ENCODE measurements at regions not wholly inside any gene's neighbourhood (a gene's known extent, or its start where the extent isn't known, plus 50 kb on each side); places are given as distances from the start of the nearest gene placed in this dataset.

DNA sequence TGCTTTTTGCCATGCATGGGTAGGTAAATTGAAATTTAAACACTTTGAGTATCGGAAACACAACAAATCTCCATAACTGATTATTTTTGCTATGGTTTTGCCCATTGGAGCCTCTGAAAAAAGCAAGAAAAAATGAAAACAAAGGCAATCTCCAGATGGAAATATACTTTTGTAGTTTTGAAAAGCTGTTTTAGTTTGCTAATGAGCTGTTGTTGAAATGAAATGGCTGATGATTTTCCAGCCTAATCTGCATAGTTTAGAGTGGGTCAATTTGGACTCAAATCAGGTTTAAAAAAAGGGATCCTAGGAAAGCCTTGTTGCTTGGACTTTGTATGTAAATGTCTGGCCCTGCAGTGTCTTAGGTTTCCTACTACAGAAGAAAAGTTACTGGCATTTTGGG, 285.8 kb downstream of the CAAP1 start:
- no peak for DNase-seq (ENCODE audit: low read depth, low spot score)
- ChIA-PET POLR2A (no interaction called here), CTCF (no interaction called here)
- Histone ChIP-seq H3K9me3 (ENCODE audit: control insufficient read depth, insufficient read depth, low read length) (no peaks in the 10 kb centered on the region; the same call in 1 of the 2 replicates), H3K27ac (ENCODE audit: low read depth, low read length) (no peak overlapping the region), H3K4me3 (ENCODE audit: low read depth, low read length) (no peak overlapping the region), H3K27me3 (ENCODE audit: control insufficient read depth, insufficient read depth, low read length) (no peaks in the 10 kb centered on the region)
- TF ChIP-seq, protein P1, sequence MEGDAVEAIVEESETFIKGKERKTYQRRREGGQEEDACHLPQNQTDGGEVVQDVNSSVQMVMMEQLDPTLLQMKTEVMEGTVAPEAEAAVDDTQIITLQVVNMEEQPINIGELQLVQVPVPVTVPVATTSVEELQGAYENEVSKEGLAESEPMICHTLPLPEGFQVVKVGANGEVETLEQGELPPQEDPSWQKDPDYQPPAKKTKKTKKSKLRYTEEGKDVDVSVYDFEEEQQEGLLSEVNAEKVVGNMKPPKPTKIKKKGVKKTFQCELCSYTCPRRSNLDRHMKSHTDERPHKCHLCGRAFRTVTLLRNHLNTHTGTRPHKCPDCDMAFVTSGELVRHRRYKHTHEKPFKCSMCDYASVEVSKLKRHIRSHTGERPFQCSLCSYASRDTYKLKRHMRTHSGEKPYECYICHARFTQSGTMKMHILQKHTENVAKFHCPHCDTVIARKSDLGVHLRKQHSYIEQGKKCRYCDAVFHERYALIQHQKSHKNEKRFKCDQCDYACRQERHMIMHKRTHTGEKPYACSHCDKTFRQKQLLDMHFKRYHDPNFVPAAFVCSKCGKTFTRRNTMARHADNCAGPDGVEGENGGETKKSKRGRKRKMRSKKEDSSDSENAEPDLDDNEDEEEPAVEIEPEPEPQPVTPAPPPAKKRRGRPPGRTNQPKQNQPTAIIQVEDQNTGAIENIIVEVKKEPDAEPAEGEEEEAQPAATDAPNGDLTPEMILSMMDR (IDR thresholded peaks at IDR 0.05; ENCODE audit: low read depth, low read length), result no peak

DNA sequence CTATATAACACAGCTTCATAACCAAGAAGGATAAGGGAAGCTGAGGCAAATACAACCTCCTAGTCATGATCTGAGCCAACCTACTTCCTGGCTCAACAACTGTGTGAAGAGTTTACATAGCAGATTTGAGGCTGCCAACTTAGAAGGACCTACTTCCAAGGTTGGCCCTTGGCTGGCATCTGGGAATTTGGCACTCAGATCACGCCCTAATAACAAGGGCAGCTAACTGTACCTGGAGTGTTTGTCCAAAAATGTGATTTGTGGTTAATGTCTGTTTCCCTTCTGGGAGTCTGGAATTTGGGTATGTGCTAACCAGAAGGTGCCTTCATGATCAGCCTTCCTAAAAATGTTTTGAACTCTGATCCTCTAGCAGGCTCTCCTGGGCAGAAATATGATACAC, 287.2 kb downstream of the CAAP1 start:
- TF ChIP-seq, protein P1 (IDR thresholded peaks at IDR 0.05; ENCODE audit: low read depth, low read length), result no peak
- CTCF ChIA-PET, result no interaction called here
- H3K27ac ChIP-seq (ENCODE audit: low read depth, low read length), result no peak overlapping the region
- H3K9me3 ChIP-seq (ENCODE audit: control insufficient read depth, insufficient read depth, low read length), result no peaks in the 10 kb centered on the region; the same call in 1 of the 2 replicates
- H3K27me3 ChIP-seq (ENCODE audit: control insufficient read depth, insufficient read depth, low read length), result no peaks in the 10 kb centered on the region
- no peak overlapping the region for H3K4me3 ChIP-seq (ENCODE audit: low read depth, low read length)
- no peak for DNase-seq (ENCODE audit: low read depth, low spot score)
- POLR2A ChIA-PET, result no interaction called here

DNA sequence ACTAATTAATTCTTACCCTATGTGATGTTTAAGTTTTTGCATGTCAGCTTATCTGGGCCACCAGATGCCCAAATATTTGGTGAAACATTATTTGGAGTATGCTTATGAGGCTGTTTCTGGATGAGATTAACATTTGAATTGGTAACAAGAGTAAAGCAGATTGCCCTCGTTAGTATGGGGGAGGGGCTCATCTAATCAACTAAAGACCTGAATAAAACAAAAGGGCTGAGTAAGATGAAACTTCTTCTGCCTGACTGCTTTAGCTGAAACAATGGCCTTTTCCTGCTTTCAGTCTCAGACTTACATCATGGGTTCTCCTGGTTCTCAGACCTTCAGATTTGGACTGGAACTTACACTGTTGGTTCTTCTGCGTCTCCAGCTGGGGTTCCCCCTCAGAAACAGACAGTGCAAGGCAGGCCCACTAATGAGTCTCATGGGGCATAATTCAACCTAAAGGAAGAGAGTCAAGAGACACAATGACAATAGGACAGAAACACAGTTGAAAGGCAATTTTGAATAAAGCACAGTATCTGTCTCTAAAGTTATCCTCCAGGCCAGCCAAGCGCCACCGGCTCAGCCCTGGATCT, 288.4 kb downstream of the CAAP1 start:
- CTCF ChIA-PET, result no interaction called here
- TF ChIP-seq, protein P1 (IDR thresholded peaks at IDR 0.05; ENCODE audit: low read depth, low read length), result no peak
- POLR2A ChIA-PET, result no interaction called here

DNA sequence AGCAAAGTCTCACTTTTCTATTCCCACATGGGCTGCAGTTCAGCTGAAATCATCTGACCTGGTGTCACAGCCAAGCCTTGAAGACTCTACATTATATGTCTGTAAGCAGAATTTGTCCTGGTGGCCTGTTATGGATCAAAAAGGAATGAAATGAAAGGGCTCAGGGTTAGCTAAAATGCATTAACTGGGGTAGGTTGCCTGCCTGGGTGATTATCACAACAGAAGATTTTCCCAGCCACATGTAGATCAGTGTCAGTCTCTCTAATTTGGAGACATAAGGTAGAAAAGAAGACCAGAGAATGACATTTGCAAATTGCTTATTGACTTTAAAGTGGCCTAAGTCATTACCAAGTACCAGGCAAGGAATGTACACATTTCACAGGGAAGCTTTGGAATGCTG, 289.0 kb downstream of the CAAP1 start:
- H3K27ac ChIP-seq (ENCODE audit: low read depth, low read length), result no peak overlapping the region
- POLR2A ChIA-PET, result no interaction called here
- DNase-seq (ENCODE audit: low read depth, low spot score), result no peak
- no peaks in the 10 kb centered on the region for H3K27me3 ChIP-seq (ENCODE audit: control insufficient read depth, insufficient read depth, low read length)
- CTCF ChIA-PET, result no interaction called here
- TF ChIP-seq, protein P1 (IDR thresholded peaks at IDR 0.05; ENCODE audit: low read depth, low read length), result no peak
- no peak overlapping the region for H3K4me3 ChIP-seq (ENCODE audit: low read depth, low read length)
- H3K9me3 ChIP-seq (ENCODE audit: control insufficient read depth, insufficient read depth, low read length), result no peaks in the 10 kb centered on the region; the same call in 1 of the 2 replicates

More for the DNA sequence above, 288.4 kb downstream of the CAAP1 start:
- no peak for DNase-seq (ENCODE audit: low read depth, low spot score)
- H3K9me3 ChIP-seq (ENCODE audit: control insufficient read depth, insufficient read depth, low read length), result no peaks in the 10 kb centered on the region; the same call in 1 of the 2 replicates
- no peak overlapping the region for H3K4me3 ChIP-seq (ENCODE audit: low read depth, low read length)
- no peak overlapping the region for H3K27ac ChIP-seq (ENCODE audit: low read depth, low read length)
- no peaks in the 10 kb centered on the region for H3K27me3 ChIP-seq (ENCODE audit: control insufficient read depth, insufficient read depth, low read length)

DNA sequence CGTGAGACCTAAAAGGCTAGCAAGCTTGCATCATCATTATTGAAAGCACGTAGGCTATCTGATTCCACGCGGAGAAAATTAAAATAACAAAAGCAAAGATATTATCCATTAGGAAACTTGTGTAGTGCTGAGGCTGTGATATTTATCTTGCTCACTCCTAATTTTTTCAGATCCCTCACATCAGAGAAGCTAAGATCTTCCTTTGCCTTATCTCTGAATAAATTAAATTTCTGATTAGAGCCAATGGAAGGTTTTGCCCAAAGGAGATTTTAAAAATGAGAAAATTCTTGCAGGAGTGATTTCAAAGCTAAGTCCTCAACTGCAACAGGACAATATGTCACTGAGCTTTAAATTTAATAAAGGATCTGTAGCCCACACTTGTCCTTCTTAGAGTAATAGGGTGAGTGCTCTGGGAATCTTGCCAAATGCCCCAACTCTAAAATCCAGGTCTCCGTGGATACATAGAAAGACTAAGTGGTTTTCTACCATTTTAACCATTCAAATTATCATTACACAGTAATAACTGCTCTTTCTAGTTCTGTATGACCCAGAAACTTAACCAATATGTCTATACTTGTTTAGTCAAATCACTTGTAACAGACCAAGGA, 295.0 kb downstream of the CAAP1 start:
- Histone ChIP-seq H3K27ac (ENCODE audit: low read depth, low read length) (no peak overlapping the region), H3K27me3 (ENCODE audit: control insufficient read depth, insufficient read depth, low read length) (no peaks in the 10 kb centered on the region), H3K4me3 (ENCODE audit: low read depth, low read length) (no peak overlapping the region), H3K9me3 (ENCODE audit: control insufficient read depth, insufficient read depth, low read length) (peaks cover 3% of the 10 kb centered on the region; the same call in 1 of the 2 replicates)
- TF ChIP-seq, protein P1 (IDR thresholded peaks at IDR 0.05; ENCODE audit: low read depth, low read length), result no peak
- no peak for DNase-seq (ENCODE audit: low read depth, low spot score)
- ChIA-PET CTCF (no interaction called here), POLR2A (no interaction called here)

All from AG04450 (cell line).